Naive thymus-derived CD4-positive, alpha-beta T cell (primary cell): ENCODE measurements at regions not wholly inside any gene's neighbourhood (a gene's known extent, or its start where the extent isn't known, plus 50 kb on each side); places are given as distances from the start of the nearest gene placed in this dataset.

ENCODE experiments used
- ATAC-seq: fragments of 150-1000 bp; cut with Tn5 transposase; 2 replicates; pipeline ENCODE4 v1.10.0; 2021; ENCODE audit warnings: mild to moderate bottlenecking, moderate library complexity
- CTCF ChIA-PET: fragments of 350-600 bp; sonication (Branson Sonifier 250); formaldehyde crosslinking; loops from one replicate; lab custom pipeline; 2021; ENCODE audit warnings: antibody characterized with exemption; lab: Charles Lee
- POLR2A ChIA-PET: fragments of 350-600 bp; sonication (Branson Sonifier 250); formaldehyde crosslinking; loops from one replicate; lab custom pipeline; 2021; ENCODE audit warnings: antibody characterized with exemption, inconsistent platforms; lab: Charles Lee
- DNase-seq, 9 donors: peaks; one replicate each; pipeline versions ENCODE4 v3.0.0 to v3.0.0-alpha.2; 2020 to 2022; ENCODE audit warnings: mixed read lengths in 1 of 9
- H3K27ac ChIP-seq: one replicate; pipeline ENCODE4 v1.7.0; 2013; ENCODE audit warnings: mild to moderate bottlenecking, low read depth, low read length, moderate library complexity
- H3K27me3 ChIP-seq, 2 donors: one replicate each; pipeline ENCODE4 v1.7.0; 2013; ENCODE audit warnings: low read length in 2 of 2, mild to moderate bottlenecking in 2 of 2, moderate library complexity in 2 of 2; ENCODE audit not compliant: control insufficient read depth in 2 of 2, insufficient read depth in 2 of 2
- H3K36me3 ChIP-seq, 3 experiments: 1 replicate in 2 of 3; 2 replicates in 1 of 3; pipeline ENCODE4 v1.7.0; 2013; ENCODE audit warnings: low read length in 3 of 3, mild to moderate bottlenecking in 3 of 3, moderate library complexity in 1 of 3; ENCODE audit not compliant: insufficient read depth in 3 of 3, control insufficient read depth in 2 of 3
- H3K4me1 ChIP-seq, 2 donors: one replicate each; pipeline ENCODE4 v1.7.0; 2013; ENCODE audit warnings: low read length in 2 of 2, mild to moderate bottlenecking in 2 of 2, moderate library complexity in 1 of 2; ENCODE audit not compliant: control insufficient read depth in 2 of 2, insufficient read depth in 2 of 2
- H3K4me3 ChIP-seq: 2 replicates; pipeline ENCODE4 v1.7.0; 2013; ENCODE audit warnings: mild to moderate bottlenecking, low read length
- H3K9me3 ChIP-seq, 3 experiments: 1 replicate in 2 of 3; 2 replicates in 1 of 3; pipeline ENCODE4 v1.7.0; 2013; ENCODE audit warnings: low read length in 3 of 3; ENCODE audit not compliant: control insufficient read depth in 2 of 3
- H3K27ac Mint-ChIP-seq, 9 donors: one replicate each; pipeline ENCODE4 v1.8.0; 2020 to 2022; ENCODE audit warnings: mixed read lengths in 9 of 9, mild to moderate bottlenecking in 8 of 9, moderate library complexity in 5 of 9, inconsistent platforms in 2 of 9
- H3K27me3 Mint-ChIP-seq, 5 donors: one replicate each; pipeline ENCODE4 v1.8.0; 2021 to 2022; ENCODE audit warnings: mixed read lengths in 5 of 5, mild to moderate bottlenecking in 1 of 5
- H3K36me3 Mint-ChIP-seq, 5 donors: one replicate each; pipeline ENCODE4 v1.8.0; 2020 to 2022; ENCODE audit warnings: mixed read lengths in 5 of 5, mild to moderate bottlenecking in 3 of 5, inconsistent platforms in 1 of 5
- H3K4me1 Mint-ChIP-seq, 7 donors: one replicate each; pipeline ENCODE4 v1.8.0; 2020 to 2022; ENCODE audit warnings: mixed read lengths in 7 of 7, mild to moderate bottlenecking in 3 of 7, inconsistent platforms in 1 of 7
- H3K4me3 Mint-ChIP-seq, 10 donors: one replicate each; pipeline ENCODE4 v1.8.0; 2020 to 2022; ENCODE audit warnings: mild to moderate bottlenecking in 10 of 10, mixed read lengths in 10 of 10, moderate library complexity in 6 of 10, inconsistent platforms in 2 of 10
- H3K9me3 Mint-ChIP-seq, 11 donors: one replicate each; pipeline ENCODE4 v1.8.0; 2020 to 2022; ENCODE audit warnings: mixed read lengths in 11 of 11, mild to moderate bottlenecking in 4 of 11, inconsistent platforms in 1 of 11, moderate library complexity in 1 of 11
- intact Hi-C, 2 donors: fragments of 100-400 bp; cut with micrococcal nuclease; formaldehyde crosslinking; loops; one replicate each; pipeline ENCODE4 v1.15.1; 2023

- Mint-ChIP-seq H3K27ac (no peak overlapping the region), H3K27me3 (no peaks in the 10 kb centered on the region), H3K36me3 (no peaks in the 10 kb centered on the region), H3K9me3 (peaks cover 0 to 8% (median 3%) of the 10 kb centered on the region in 11 donors), H3K4me3 (no peak overlapping the region), H3K4me1 (no peaks in the 10 kb centered on the region)
- H3K36me3 ChIP-seq: no peaks in the 10 kb centered on the region
- ChIA-PET CTCF (interaction anchor here (0.7 kb wide), 1 partner anchor 56 kb away, joined by 5 read pairs; no protein-coding TSS in a partner anchor), POLR2A (no interaction called here)
- no peaks in the 10 kb centered on the region for H3K27me3 ChIP-seq
- no peaks in the 10 kb centered on the region for H3K9me3 ChIP-seq
- H3K27ac ChIP-seq: no peak overlapping the region
- intact Hi-C loops: no loop called here
- DNase-seq (no peak), ATAC-seq (no peak)
- H3K4me1 ChIP-seq: no peaks in the 10 kb centered on the region
- H3K4me3 ChIP-seq: no peak overlapping the region
Measured at GRCh38 chr4:29718136-29718535, 1002.0 kb upstream of the PCDH7 start.

GRCh38 chr4:29722253-29722652 is 997.9 kb upstream of the PCDH7 start:
- Mint-ChIP-seq H3K27me3 (no peaks in the 10 kb centered on the region), H3K4me1 (no peaks in the 10 kb centered on the region), H3K27ac (no peak overlapping the region), H3K4me3 (no peak overlapping the region), H3K9me3 (peaks cover 0 to 11% (median 3%) of the 10 kb centered on the region in 11 donors), H3K36me3 (no peaks in the 10 kb centered on the region)
- ATAC-seq: no peak
- Histone ChIP-seq H3K4me1 (no peaks in the 10 kb centered on the region), H3K9me3 (no peaks in the 10 kb centered on the region), H3K4me3 (no peak overlapping the region), H3K27ac (no peak overlapping the region), H3K27me3 (no peaks in the 10 kb centered on the region), H3K36me3 (no peaks in the 10 kb centered on the region)
- ChIA-PET CTCF (no interaction called here), POLR2A (no interaction called here)
- DNase-seq: no peak
- intact Hi-C loops: no loop called here

GRCh38 chr4:29726938-29727337 is 993.2 kb upstream of the PCDH7 start:
- Histone ChIP-seq H3K27me3 (no peaks in the 10 kb centered on the region), H3K36me3 (no peaks in the 10 kb centered on the region), H3K4me1 (no peaks in the 10 kb centered on the region), H3K27ac (no peak overlapping the region), H3K4me3 (no peak overlapping the region), H3K9me3 (no peaks in the 10 kb centered on the region)
- intact Hi-C loops: no loop called here
- POLR2A ChIA-PET: no interaction called here
- DNase-seq (no peak), ATAC-seq (no peak)
- Mint-ChIP-seq H3K27me3 (no peaks in the 10 kb centered on the region), H3K36me3 (no peaks in the 10 kb centered on the region), H3K27ac (no peak overlapping the region), H3K4me1 (no peaks in the 10 kb centered on the region), H3K4me3 (no peak overlapping the region), H3K9me3 (peaks cover 0 to 17% (median 1%) of the 10 kb centered on the region in 11 donors)
- CTCF ChIA-PET: no interaction called here

DNA sequence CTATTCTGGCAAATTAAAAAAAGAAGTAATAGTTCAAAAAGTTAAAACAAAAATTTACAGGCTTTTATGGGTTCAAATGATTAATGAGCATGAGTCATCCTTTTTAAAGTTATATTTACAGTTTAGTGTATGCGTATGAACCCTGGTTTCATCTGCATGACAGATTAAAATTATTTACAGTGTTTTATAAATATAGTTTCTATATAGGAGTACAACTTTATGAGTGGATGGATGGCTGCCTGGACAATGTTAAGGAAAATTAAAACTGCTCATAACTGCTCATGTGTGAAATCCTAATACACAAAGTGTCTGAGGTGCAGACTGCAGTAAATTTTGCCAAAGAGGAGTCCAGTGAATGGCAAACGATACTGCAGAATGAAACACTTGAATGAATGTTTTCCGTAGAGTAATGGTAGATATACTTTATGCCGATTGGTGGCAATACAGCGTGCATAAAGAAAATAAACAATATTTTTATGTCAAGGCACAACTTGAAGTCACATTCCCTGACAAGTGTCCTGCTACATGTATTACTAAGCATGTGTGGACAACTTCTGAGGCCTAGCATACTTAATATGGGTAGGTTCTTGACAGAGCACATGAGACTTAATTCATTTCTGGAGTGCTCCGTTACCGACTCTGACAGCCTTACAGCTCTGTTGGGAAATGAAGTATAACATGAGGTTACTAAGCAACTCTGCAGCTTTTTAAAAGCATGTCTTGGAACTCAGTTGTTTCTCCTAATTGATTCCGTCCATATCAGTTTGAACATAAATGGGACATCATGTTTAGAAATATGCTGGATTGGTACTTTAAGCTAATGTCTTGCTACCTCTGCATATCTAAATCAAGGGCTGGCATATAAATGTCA is 985.6 kb upstream of the PCDH7 start:
- Mint-ChIP-seq H3K4me1 (no peaks in the 10 kb centered on the region), H3K27ac (no peak overlapping the region), H3K9me3 (peaks cover 0 to 15% (median 5%) of the 10 kb centered on the region in 11 donors), H3K36me3 (no peaks in the 10 kb centered on the region), H3K4me3 (no peak overlapping the region), H3K27me3 (no peaks in the 10 kb centered on the region)
- Histone ChIP-seq H3K9me3 (no peaks in the 10 kb centered on the region), H3K4me3 (no peak overlapping the region), H3K36me3 (no peaks in the 10 kb centered on the region), H3K27ac (no peak overlapping the region), H3K4me1 (no peaks in the 10 kb centered on the region), H3K27me3 (no peaks in the 10 kb centered on the region)
- ATAC-seq (no peak), DNase-seq (no peak)
- ChIA-PET CTCF (no interaction called here), POLR2A (no interaction called here)
- intact Hi-C loops: no loop called here

GRCh38 chr4:29756966-29757365 is 963.2 kb upstream of the PCDH7 start:
- H3K9me3 Mint-ChIP-seq: peaks cover 4 to 15% (median 7%) of the 10 kb centered on the region in 11 donors
- no peaks in the 10 kb centered on the region for H3K27me3 Mint-ChIP-seq
- CTCF ChIA-PET: no interaction called here
- Histone ChIP-seq H3K27ac (no peak overlapping the region), H3K9me3 (no peaks in the 10 kb centered on the region), H3K36me3 (no peaks in the 10 kb centered on the region), H3K4me3 (no peak overlapping the region), H3K4me1 (no peaks in the 10 kb centered on the region), H3K27me3 (no peaks in the 10 kb centered on the region)
- DNase-seq (no peak), ATAC-seq (no peak)
- no peak overlapping the region for H3K4me3 Mint-ChIP-seq
- H3K36me3 Mint-ChIP-seq: no peaks in the 10 kb centered on the region
- no peaks in the 10 kb centered on the region for H3K4me1 Mint-ChIP-seq
- no peak overlapping the region for H3K27ac Mint-ChIP-seq
- POLR2A ChIA-PET: no interaction called here
- intact Hi-C loops: no loop called here

DNA sequence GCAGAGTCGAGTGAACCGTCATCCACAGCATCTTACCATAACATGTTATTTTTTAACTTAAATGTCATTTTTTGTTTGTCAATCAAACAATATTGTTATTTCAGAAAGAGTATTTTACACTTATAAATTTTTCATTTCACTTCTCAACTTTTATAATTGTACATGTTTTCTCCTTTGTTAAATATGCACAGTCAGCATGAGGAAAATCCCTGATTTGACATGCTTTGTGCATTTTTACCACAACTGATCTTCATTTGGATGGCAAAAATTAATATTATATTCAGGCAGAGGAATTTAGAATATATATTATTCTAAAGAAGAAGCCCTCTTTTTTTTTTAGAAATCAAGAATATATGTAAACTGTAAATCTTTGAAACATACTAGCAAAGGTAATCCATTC is 958.0 kb upstream of the PCDH7 start:
- H3K4me1 ChIP-seq: no peaks in the 10 kb centered on the region
- peaks cover 0 to 25% (median 6%) of the 10 kb centered on the region in 11 donors for H3K9me3 Mint-ChIP-seq
- intact Hi-C loops: no loop called here
- no peak for ATAC-seq
- no peaks in the 10 kb centered on the region for H3K9me3 ChIP-seq
- no peaks in the 10 kb centered on the region for H3K27me3 ChIP-seq
- no peak overlapping the region for H3K27ac Mint-ChIP-seq
- H3K27ac ChIP-seq: no peak overlapping the region
- no peak overlapping the region for H3K4me3 Mint-ChIP-seq
- ChIA-PET CTCF (no interaction called here), POLR2A (no interaction called here)
- no peaks in the 10 kb centered on the region for H3K27me3 Mint-ChIP-seq
- H3K36me3 ChIP-seq: no peaks in the 10 kb centered on the region
- H3K4me3 ChIP-seq: no peak overlapping the region
- DNase-seq: no peak
- no peaks in the 10 kb centered on the region for H3K36me3 Mint-ChIP-seq
- H3K4me1 Mint-ChIP-seq: no peaks in the 10 kb centered on the region

DNA sequence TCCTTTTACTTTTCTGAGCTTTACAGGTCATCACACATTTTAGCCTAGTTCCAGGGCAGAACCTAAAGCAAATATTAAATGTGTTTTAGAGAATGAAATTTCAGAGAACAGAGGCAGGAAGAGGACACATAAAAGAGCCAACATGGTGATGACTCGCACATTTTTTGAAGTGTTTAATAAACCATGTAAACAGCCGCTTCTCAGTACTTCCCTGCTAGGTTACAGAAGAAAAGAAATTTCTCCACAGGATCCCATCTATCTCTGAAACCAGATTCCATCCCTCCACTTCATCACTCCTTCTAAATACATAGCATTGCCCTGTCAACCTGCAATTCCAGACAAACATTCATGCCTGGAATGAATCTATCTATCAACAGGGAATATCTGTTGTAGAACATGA is 949.5 kb upstream of the PCDH7 start:
- no peak overlapping the region for H3K4me3 ChIP-seq
- H3K4me1 Mint-ChIP-seq: no peaks in the 10 kb centered on the region

More for the DNA sequence above, 949.5 kb upstream of the PCDH7 start:
- Histone ChIP-seq H3K9me3 (peaks cover 0 to 5% (median 0%) of the 10 kb centered on the region in 3 experiments), H3K4me1 (no peaks in the 10 kb centered on the region), H3K27ac (no peak overlapping the region), H3K36me3 (no peaks in the 10 kb centered on the region), H3K27me3 (no peaks in the 10 kb centered on the region)
- CTCF ChIA-PET: no interaction called here
- Mint-ChIP-seq H3K27ac (no peak overlapping the region), H3K9me3 (peaks cover 0 to 48% (median 16%) of the 10 kb centered on the region in 11 donors), H3K36me3 (no peaks in the 10 kb centered on the region), H3K27me3 (no peaks in the 10 kb centered on the region), H3K4me3 (no peak overlapping the region)
- no peak for ATAC-seq
- intact Hi-C loops: no loop called here
- no peak for DNase-seq
- POLR2A ChIA-PET: no interaction called here
